ENCODE measurements at regions not wholly inside any gene's neighbourhood (a gene's known extent, or its start where the extent isn't known, plus 50 kb on each side); places are given as distances from the start of the nearest gene placed in this dataset.

DNA sequence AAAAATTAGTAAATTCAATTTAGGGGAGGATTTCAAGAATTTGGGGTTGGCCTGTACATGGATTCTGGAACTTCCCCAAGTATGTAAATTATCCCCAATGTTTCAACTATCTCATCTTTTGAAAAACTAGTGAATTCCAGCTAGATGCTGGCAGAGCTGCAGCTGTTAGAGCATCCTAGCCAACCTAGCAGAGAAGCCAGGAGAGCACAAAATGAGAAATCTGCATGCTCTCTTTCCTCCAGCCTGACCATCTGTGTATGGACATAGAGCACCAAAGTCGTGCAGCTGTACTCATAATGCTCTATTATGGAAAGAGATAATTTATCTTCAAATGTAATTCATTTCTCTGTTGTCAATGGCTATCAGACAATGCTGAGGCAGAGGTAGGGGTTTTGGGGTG is 1217.7 kb downstream of the PCDH19 start:
- Histone ChIP-seq H2AFZ (ENCODE audit: low read length) (no peak overlapping the region), H3K23me2 (ENCODE audit: insufficient read length, low read depth, low read length, poor library complexity, severe bottlenecking) (no peaks in the 10 kb centered on the region), H2BK5ac (ENCODE audit: insufficient read length, low read length) (no peak overlapping the region), H3T11ph (ENCODE audit: low read length) (no peak overlapping the region), H3K4me2 (ENCODE audit: insufficient read depth, insufficient read length, low read length) (no peak overlapping the region), H3K9me3 (ENCODE audit: control insufficient read depth, low read depth, low read length) (no peaks in the 10 kb centered on the region), H3K27ac (ENCODE audit: insufficient read length, low read depth, low read length) (no peak overlapping the region), H2BK12ac (ENCODE audit: insufficient read length, low read depth, low read length) (no peak overlapping the region), H3K4me1 (ENCODE audit: insufficient read depth, low read length) (peaks cover 10% of the 10 kb centered on the region; the same call in 1 of the 2 replicates), H2BK15ac (ENCODE audit: low read depth, low read length) (no peak overlapping the region), H4K20me1 (ENCODE audit: control insufficient read depth, insufficient read depth, insufficient read length) (no peaks in the 10 kb centered on the region), H2BK120ac (ENCODE audit: low read depth, low read length, poor library complexity, severe bottlenecking) (no peak overlapping the region), H3K56ac (ENCODE audit: insufficient read length, low read depth, low read length) (no peak overlapping the region), H3K9ac (ENCODE audit: extremely low read depth, insufficient read length, low read length) (no peak overlapping the region), H3K23ac (ENCODE audit: insufficient read length, low read depth, low read length) (no peak overlapping the region), H3K27me3 (ENCODE audit: insufficient read depth, low read length) (no peaks in the 10 kb centered on the region), H3K4ac (ENCODE audit: low read depth, low read length) (no peak overlapping the region), H4K5ac (ENCODE audit: insufficient read length, low read depth, low read length) (no peak overlapping the region), H4K91ac (ENCODE audit: insufficient read length, low read depth, low read length) (no peak overlapping the region), H3K18ac (ENCODE audit: insufficient read length, low read depth, low read length) (no peak overlapping the region), H2AK5ac (ENCODE audit: insufficient read length, low read length) (no peak overlapping the region), H3K79me1 (ENCODE audit: insufficient read depth, low read depth, low read length, poor library complexity, severe bottlenecking) (no peaks in the 10 kb centered on the region), H4K8ac (replicated peaks; ENCODE audit: insufficient read length, low read depth, low read length) (no peak overlapping the region), H3K14ac (ENCODE audit: insufficient read depth, low read length) (no peak overlapping the region), H3K79me2 (ENCODE audit: insufficient read depth, low read length) (no peaks in the 10 kb centered on the region), H2BK20ac (ENCODE audit: low read depth, low read length, poor library complexity, severe bottlenecking) (no peak overlapping the region)
- H3K9me3 Mint-ChIP-seq = no peaks in the 10 kb centered on the region
- peaks cover 22 to 26% of the 10 kb centered on the region in 2 experiments for H3K4me1 Mint-ChIP-seq
- H3K36me3 Mint-ChIP-seq (ENCODE audit: insufficient read depth in 1 of 3, low read depth in 3 of 3) = no peaks in the 10 kb centered on the region
- no CpG with 5 or more reads among the region's 1 CpG for WGBS (ENCODE audit: extremely low coverage, insufficient read length, low lambda C conversion rate)
- H3K27me3 Mint-ChIP-seq (ENCODE audit: low read depth) = no peaks in the 10 kb centered on the region
- TF ChIP-seq, protein P1, sequence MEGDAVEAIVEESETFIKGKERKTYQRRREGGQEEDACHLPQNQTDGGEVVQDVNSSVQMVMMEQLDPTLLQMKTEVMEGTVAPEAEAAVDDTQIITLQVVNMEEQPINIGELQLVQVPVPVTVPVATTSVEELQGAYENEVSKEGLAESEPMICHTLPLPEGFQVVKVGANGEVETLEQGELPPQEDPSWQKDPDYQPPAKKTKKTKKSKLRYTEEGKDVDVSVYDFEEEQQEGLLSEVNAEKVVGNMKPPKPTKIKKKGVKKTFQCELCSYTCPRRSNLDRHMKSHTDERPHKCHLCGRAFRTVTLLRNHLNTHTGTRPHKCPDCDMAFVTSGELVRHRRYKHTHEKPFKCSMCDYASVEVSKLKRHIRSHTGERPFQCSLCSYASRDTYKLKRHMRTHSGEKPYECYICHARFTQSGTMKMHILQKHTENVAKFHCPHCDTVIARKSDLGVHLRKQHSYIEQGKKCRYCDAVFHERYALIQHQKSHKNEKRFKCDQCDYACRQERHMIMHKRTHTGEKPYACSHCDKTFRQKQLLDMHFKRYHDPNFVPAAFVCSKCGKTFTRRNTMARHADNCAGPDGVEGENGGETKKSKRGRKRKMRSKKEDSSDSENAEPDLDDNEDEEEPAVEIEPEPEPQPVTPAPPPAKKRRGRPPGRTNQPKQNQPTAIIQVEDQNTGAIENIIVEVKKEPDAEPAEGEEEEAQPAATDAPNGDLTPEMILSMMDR (conservative IDR thresholded peaks at IDR 0.05) = no peak
- H3K27ac Mint-ChIP-seq = no peak overlapping the region
- DNase-seq = no peak
- no peak overlapping the region for H3K4me3 Mint-ChIP-seq

Measured in H9 (cell line).